Type B pancreatic cell (in vitro differentiated cells): ENCODE measurements at regions not wholly inside any gene's neighbourhood (a gene's known extent, or its start where the extent isn't known, plus 50 kb on each side); places are given as distances from the start of the nearest gene placed in this dataset.

Experiments used
- DNase-seq: peaks from one replicate; pipeline ENCODE4 v3.0.0; 2021; ENCODE audit warnings: mixed read lengths; ENCODE audit not compliant: unreplicated experiment; ENCODE audit errors: extremely low spot score
- H3K27ac Mint-ChIP-seq: 2 replicates; pipeline ENCODE4 v1.8.0; 2021; ENCODE audit warnings: mild to moderate bottlenecking, mixed read lengths
- H3K27me3 Mint-ChIP-seq: 2 replicates; pipeline ENCODE4 v1.8.0; 2021; ENCODE audit warnings: mixed read lengths
- H3K36me3 Mint-ChIP-seq: 2 replicates; pipeline ENCODE4 v1.8.0; 2021; ENCODE audit warnings: mixed read lengths
- H3K4me1 Mint-ChIP-seq: one replicate; pipeline ENCODE4 v1.8.0; 2021; ENCODE audit warnings: mixed read lengths; ENCODE audit not compliant: unreplicated experiment
- H3K4me3 Mint-ChIP-seq: 2 replicates; pipeline ENCODE4 v1.8.0; 2021; ENCODE audit warnings: mild to moderate bottlenecking, mixed read lengths
- H3K9me3 Mint-ChIP-seq: 2 replicates; pipeline ENCODE4 v1.8.0; 2021; ENCODE audit warnings: mixed read lengths
- TF ChIP-seq, protein P1 (sequence below): fragments of 200-600 bp; sonication (generic); conservative IDR thresholded peaks from 2 replicates; pipeline ENCODE4 v1.5.0; 2021; ENCODE audit warnings: antibody characterized with exemption, mild to moderate bottlenecking

DNA sequence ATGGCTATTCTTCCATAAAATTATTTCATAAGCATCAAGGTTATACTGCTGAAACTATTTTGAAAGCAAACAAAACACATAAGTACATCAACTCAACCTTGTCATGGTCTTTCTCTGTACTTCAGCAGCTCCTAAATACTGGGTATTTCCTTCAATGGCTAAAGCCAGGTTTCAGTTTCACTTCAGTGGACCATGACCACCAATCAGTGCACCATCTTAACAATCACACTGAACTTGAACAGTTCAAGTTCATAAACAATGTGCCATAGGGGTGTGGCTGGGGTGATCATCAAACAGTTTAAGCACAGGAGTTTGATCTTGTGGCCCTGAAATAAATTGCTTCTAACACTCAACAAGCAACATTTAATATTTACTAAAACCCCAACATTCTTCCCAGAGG lies 124.1 kb upstream of the FIGN start:
- Mint-ChIP-seq H3K4me1 (no peaks in the 10 kb centered on the region), H3K27me3 (no peaks in the 10 kb centered on the region), H3K9me3 (no peaks in the 10 kb centered on the region), H3K4me3 (no peak overlapping the region), H3K27ac (no peak overlapping the region), H3K36me3 (no peaks in the 10 kb centered on the region)
- DNase-seq, result no peak
- TF ChIP-seq, protein P1, sequence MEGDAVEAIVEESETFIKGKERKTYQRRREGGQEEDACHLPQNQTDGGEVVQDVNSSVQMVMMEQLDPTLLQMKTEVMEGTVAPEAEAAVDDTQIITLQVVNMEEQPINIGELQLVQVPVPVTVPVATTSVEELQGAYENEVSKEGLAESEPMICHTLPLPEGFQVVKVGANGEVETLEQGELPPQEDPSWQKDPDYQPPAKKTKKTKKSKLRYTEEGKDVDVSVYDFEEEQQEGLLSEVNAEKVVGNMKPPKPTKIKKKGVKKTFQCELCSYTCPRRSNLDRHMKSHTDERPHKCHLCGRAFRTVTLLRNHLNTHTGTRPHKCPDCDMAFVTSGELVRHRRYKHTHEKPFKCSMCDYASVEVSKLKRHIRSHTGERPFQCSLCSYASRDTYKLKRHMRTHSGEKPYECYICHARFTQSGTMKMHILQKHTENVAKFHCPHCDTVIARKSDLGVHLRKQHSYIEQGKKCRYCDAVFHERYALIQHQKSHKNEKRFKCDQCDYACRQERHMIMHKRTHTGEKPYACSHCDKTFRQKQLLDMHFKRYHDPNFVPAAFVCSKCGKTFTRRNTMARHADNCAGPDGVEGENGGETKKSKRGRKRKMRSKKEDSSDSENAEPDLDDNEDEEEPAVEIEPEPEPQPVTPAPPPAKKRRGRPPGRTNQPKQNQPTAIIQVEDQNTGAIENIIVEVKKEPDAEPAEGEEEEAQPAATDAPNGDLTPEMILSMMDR, result no peak

DNA sequence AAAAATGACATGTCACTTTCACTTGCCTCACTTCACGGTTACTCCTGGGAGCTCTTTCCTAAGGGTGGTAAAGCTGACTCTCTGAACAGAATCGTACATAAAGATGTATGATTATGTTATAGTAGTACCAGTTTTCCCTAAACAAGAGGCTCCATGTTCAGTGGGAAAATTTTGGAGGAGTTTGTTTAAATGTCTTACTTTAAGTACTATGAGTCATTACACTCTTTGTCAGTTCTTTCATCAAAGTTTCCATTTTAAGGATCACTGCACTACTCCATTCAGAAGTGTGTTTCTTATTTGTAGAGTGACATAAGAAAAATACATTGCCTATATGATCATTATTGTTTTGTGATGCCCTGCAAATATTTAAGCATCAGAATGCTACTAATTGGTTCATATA lies 121.1 kb upstream of the FIGN start:
- TF ChIP-seq, protein P1, result no peak
- Mint-ChIP-seq H3K27ac (no peak overlapping the region), H3K27me3 (no peaks in the 10 kb centered on the region), H3K36me3 (no peaks in the 10 kb centered on the region), H3K4me3 (no peak overlapping the region), H3K9me3 (no peaks in the 10 kb centered on the region), H3K4me1 (no peaks in the 10 kb centered on the region)
- DNase-seq, result no peak

DNA sequence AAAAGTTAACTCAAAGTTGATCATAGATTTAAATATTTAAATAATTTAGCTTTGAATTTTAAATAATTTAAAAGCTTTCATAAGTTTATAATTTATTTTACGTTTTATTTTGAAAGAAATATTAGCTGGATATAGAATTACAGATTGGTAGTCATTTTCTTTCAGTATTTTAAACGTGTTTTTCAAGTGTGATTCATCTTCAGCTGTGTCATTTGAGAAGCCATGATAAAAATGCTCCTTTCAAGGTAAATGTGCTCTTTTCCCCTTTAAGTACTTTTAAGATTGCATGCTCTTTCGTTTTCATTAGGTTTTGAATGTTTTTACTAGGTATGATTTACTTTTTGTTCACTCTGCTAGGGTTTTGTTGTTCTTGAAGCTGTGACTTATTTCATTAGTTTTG lies 116.8 kb upstream of the FIGN start:
- no peak for DNase-seq
- no peak overlapping the region for H3K27ac Mint-ChIP-seq
- TF ChIP-seq, protein P1, result no peak
- no peaks in the 10 kb centered on the region for H3K9me3 Mint-ChIP-seq
- no peaks in the 10 kb centered on the region for H3K4me1 Mint-ChIP-seq
- no peaks in the 10 kb centered on the region for H3K36me3 Mint-ChIP-seq
- no peak overlapping the region for H3K4me3 Mint-ChIP-seq
- no peaks in the 10 kb centered on the region for H3K27me3 Mint-ChIP-seq

DNA sequence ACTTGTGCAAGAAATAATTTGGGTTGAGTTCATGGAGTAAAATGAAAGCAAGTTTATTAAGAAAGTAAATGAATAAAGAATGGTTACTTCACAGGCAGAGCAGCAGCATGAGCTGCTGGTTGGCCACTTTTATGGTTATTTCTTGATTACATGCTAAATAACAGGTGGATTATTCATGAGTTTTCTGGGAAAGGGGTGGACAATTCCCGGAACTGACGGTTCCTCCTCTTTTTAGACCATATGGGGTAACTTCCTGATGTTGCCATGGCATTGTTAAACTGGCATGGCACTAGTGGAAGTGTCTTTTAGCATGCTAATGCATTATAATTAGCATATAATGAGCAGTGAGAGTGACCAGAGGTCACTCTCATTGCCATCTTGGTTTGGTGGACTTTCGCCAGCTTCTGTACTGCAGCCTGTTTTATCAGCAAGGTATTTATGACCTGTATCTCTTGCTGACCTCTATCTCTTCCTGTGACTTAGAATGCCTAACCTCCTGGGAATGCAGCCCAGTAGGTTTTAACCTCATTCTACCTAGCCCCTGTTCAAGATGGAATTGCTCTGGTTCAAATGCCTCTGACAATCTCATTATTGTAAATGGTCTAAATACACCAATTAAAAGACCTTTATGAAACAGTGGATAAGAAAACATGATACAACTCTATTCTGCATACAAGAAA lies 114.1 kb upstream of the FIGN start:
- no peaks in the 10 kb centered on the region for H3K27me3 Mint-ChIP-seq
- no peaks in the 10 kb centered on the region for H3K4me1 Mint-ChIP-seq
- no peaks in the 10 kb centered on the region for H3K36me3 Mint-ChIP-seq
- DNase-seq, result no peak
- no peaks in the 10 kb centered on the region for H3K9me3 Mint-ChIP-seq
- no peak overlapping the region for H3K27ac Mint-ChIP-seq
- H3K4me3 Mint-ChIP-seq, result no peak overlapping the region
- TF ChIP-seq, protein P1, result no peak

DNA sequence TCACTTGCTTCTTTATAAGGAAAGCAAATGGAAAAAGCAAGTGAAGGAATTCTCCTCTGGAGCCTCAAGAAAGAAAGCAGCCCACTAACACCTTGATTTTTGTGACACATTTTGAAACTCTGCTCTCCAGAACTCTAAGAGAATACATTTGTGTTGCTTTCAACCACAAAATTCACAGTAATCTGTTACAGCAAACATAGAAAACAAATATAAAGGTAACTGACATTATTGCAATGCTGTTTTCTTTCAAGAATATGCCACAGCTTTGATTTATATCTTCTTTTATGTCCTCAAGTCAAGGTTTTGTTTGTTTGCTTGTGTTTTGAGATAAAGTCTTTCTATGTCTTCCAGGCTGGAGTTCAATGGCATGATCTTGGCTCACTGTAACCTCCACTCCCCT lies 103.1 kb upstream of the FIGN start:
- TF ChIP-seq, protein P1, result no peak
- no peak for DNase-seq
- Mint-ChIP-seq H3K27ac (no peak overlapping the region), H3K4me1 (peaks cover 4% of the 10 kb centered on the region), H3K4me3 (no peak overlapping the region), H3K9me3 (no peaks in the 10 kb centered on the region), H3K36me3 (no peaks in the 10 kb centered on the region), H3K27me3 (no peaks in the 10 kb centered on the region)

DNA sequence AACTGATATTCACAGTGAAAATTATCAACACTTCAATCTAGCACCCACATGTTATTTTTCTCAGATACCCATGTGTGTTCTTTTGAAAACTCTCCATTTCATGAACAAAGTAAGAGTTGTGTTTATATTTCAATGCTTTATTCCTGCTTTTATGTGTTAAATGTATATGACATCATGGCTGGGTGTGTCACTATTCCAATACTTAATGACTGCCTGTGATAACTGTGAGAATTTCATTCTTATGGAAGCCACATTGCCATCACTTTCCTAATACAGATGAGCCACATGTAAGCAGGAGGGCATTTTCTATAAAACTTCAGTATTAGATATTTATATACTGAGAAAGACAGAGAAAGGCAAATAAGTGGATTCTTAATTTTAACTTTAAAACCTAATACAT lies 100.4 kb upstream of the FIGN start:
- Mint-ChIP-seq H3K4me1 (peaks cover 11% of the 10 kb centered on the region), H3K27me3 (no peaks in the 10 kb centered on the region), H3K9me3 (no peaks in the 10 kb centered on the region), H3K27ac (no peak overlapping the region), H3K4me3 (no peak overlapping the region), H3K36me3 (no peaks in the 10 kb centered on the region)
- no peak for DNase-seq
- TF ChIP-seq, protein P1, result no peak
